ENCODE measurements at regions not wholly inside any gene's neighbourhood (a gene's known extent, or its start where the extent isn't known, plus 50 kb on each side); places are given as distances from the start of the nearest gene placed in this dataset.

DNA sequence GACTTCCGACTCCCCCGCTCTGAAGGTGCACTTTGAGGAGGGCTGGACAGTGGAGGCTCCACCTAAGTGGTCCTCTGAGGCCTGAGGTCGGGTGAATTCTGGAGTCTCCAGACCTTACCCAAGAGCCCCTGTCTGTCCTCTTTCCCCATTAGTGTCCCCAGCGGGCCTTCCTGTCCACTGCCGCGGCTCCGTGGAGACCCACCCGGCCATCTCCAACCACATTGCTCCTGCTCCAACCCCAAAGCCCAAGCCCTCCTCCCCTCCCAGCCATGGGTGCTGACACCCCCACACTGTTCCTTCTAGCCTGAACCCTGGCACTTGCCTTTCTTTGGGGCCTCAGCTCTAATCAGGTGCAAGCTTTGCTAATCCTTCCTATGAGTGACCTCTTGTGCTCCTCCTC, 283.1 kb upstream of the TNRC6C start:
- Histone ChIP-seq H3K4me2 (no peak overlapping the region), H3K79me2 (ENCODE audit: insufficient read depth, low read depth) (no peaks in the 10 kb centered on the region), H2AFZ (ENCODE audit: low read depth) (no peak overlapping the region), H3K4me3 (IDR thresholded peaks at IDR 0.05; ENCODE audit: insufficient read depth, low read depth, low read length) (no peak overlapping the region), H3K27me3 (ENCODE audit: insufficient read depth, low read depth) (no peaks in the 10 kb centered on the region), H3K36me3 (ENCODE audit: insufficient read depth) (no peaks in the 10 kb centered on the region), H3K4me1 (ENCODE audit: low read depth, poor library complexity, severe bottlenecking) (no peaks in the 10 kb centered on the region), H3K27ac (no peak overlapping the region), H3K9ac (no peak overlapping the region), H4K20me1 (ENCODE audit: insufficient read depth) (no peaks in the 10 kb centered on the region)
- TF ChIP-seq, protein P1, sequence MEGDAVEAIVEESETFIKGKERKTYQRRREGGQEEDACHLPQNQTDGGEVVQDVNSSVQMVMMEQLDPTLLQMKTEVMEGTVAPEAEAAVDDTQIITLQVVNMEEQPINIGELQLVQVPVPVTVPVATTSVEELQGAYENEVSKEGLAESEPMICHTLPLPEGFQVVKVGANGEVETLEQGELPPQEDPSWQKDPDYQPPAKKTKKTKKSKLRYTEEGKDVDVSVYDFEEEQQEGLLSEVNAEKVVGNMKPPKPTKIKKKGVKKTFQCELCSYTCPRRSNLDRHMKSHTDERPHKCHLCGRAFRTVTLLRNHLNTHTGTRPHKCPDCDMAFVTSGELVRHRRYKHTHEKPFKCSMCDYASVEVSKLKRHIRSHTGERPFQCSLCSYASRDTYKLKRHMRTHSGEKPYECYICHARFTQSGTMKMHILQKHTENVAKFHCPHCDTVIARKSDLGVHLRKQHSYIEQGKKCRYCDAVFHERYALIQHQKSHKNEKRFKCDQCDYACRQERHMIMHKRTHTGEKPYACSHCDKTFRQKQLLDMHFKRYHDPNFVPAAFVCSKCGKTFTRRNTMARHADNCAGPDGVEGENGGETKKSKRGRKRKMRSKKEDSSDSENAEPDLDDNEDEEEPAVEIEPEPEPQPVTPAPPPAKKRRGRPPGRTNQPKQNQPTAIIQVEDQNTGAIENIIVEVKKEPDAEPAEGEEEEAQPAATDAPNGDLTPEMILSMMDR (conservative IDR thresholded peaks at IDR 0.05; ENCODE audit: low read depth, low read length), result no peak

DNA sequence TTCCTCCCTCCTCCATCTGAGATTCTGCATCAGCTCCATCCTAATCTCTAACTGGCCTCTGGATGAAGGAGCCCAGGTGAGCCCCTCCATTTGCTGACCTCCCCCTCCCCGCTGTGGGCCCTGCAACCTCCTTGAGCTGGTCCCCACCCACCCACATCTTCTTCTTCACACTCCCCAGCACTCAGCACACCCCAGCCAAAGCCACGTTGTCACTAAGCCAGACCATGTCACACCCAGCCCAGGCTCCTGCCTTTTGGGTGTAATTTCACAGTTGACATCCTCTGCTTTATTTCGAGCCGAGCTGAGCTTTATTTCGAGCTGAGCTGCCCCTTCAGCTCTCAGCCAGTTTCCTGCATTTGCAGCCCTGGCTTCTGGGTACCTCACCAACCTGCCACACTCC, 282.7 kb upstream of the TNRC6C start:
- no peaks in the 10 kb centered on the region for H3K27me3 ChIP-seq (ENCODE audit: insufficient read depth, low read depth)

DNA sequence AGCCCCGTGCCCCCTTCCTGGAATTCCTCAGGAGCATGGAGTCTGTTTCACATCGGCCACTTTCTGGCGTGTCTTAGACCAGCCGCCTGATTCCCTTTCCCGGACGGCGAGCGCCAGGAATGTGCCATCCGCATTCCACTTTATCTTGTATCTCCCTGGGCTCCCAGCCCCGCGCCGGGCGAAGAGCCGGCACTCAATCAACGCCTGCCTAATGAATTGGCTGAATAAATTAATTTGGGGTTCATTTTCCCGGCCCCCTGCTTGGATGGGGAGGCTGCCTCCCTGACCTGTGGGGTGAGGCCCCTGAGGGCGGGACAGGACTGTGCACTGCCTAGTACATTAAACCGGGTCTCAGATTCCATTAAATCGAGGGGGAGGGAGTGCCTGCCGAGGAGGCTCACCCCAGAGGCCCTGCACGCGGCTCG, 282.3 kb upstream of the TNRC6C start:
- Histone ChIP-seq H3K4me2 (no peak overlapping the region), H3K4me3 (IDR thresholded peaks at IDR 0.05; ENCODE audit: insufficient read depth, low read depth, low read length) (no peak overlapping the region), H3K36me3 (ENCODE audit: insufficient read depth) (no peaks in the 10 kb centered on the region), H3K9ac (no peak overlapping the region), H3K4me1 (ENCODE audit: low read depth, poor library complexity, severe bottlenecking) (no peaks in the 10 kb centered on the region), H3K79me2 (ENCODE audit: insufficient read depth, low read depth) (no peaks in the 10 kb centered on the region), H3K27me3 (ENCODE audit: insufficient read depth, low read depth) (no peaks in the 10 kb centered on the region), H2AFZ (ENCODE audit: low read depth) (no peak overlapping the region), H4K20me1 (ENCODE audit: insufficient read depth) (no peaks in the 10 kb centered on the region), H3K27ac (no peak overlapping the region)
- TF ChIP-seq, protein P1 (conservative IDR thresholded peaks at IDR 0.05; ENCODE audit: low read depth, low read length), result no peak

More for the DNA sequence above, 282.7 kb upstream of the TNRC6C start:
- Histone ChIP-seq H2AFZ (ENCODE audit: low read depth) (no peak overlapping the region), H3K4me2 (no peak overlapping the region), H3K4me3 (IDR thresholded peaks at IDR 0.05; ENCODE audit: insufficient read depth, low read depth, low read length) (no peak overlapping the region), H3K27ac (no peak overlapping the region), H3K9ac (no peak overlapping the region), H3K79me2 (ENCODE audit: insufficient read depth, low read depth) (no peaks in the 10 kb centered on the region), H3K4me1 (ENCODE audit: low read depth, poor library complexity, severe bottlenecking) (no peaks in the 10 kb centered on the region), H4K20me1 (ENCODE audit: insufficient read depth) (no peaks in the 10 kb centered on the region), H3K36me3 (ENCODE audit: insufficient read depth) (no peaks in the 10 kb centered on the region)
- TF ChIP-seq, protein P1 (conservative IDR thresholded peaks at IDR 0.05; ENCODE audit: low read depth, low read length), result no peak

DNA sequence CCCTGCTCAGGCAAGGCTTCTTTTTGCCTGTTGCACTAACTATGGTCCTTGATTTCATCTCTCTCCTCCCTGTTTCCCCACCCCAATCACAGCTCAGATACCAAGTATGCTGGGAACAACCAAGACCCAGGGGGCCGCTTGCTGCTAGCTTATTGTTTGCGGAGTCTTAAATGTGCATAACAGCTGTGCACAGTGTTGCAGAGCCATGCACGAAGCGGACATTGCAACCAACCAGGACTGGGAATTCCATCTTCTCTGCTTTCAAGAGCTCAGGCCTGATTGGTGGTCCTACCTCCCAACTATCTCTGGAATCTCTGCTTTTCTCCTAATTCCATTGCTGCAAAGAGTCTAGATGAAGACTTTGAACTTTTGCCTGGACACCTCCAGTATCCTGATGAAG, 281.3 kb upstream of the TNRC6C start:
- TF ChIP-seq, protein P1 (conservative IDR thresholded peaks at IDR 0.05; ENCODE audit: low read depth, low read length), result no peak
- no peaks in the 10 kb centered on the region for H3K27me3 ChIP-seq (ENCODE audit: insufficient read depth, low read depth)
- no peaks in the 10 kb centered on the region for H3K36me3 ChIP-seq (ENCODE audit: insufficient read depth)
- no peak overlapping the region for H3K27ac ChIP-seq
- H3K4me2 ChIP-seq, result no peak overlapping the region
- no peaks in the 10 kb centered on the region for H3K4me1 ChIP-seq (ENCODE audit: low read depth, poor library complexity, severe bottlenecking)
- H3K4me3 ChIP-seq (IDR thresholded peaks at IDR 0.05; ENCODE audit: insufficient read depth, low read depth, low read length), result no peak overlapping the region
- no peak overlapping the region for H2AFZ ChIP-seq (ENCODE audit: low read depth)
- no peaks in the 10 kb centered on the region for H3K79me2 ChIP-seq (ENCODE audit: insufficient read depth, low read depth)
- H4K20me1 ChIP-seq (ENCODE audit: insufficient read depth), result no peaks in the 10 kb centered on the region
- no peak overlapping the region for H3K9ac ChIP-seq
